C4-2B (cell line): ENCODE measurements at regions not wholly inside any gene's neighbourhood (a gene's known extent, or its start where the extent isn't known, plus 50 kb on each side); places are given as distances from the start of the nearest gene placed in this dataset.

Experiments used
- H3K27ac ChIP-seq: fragments of 450-650 bp; 2 replicates; pipeline ENCODE4 v1.5.1; 2017
- ZFX ChIP-seq: fragments of 450-650 bp; IDR thresholded peaks from 2 replicates; pipeline ENCODE4 v1.6.1; 2017
- TF ChIP-seq, protein P1 (sequence below): fragments of 450-650 bp; conservative IDR thresholded peaks from 2 replicates; pipeline ENCODE4 v1.5.1; 2017; ENCODE audit warnings: mild to moderate bottlenecking

DNA sequence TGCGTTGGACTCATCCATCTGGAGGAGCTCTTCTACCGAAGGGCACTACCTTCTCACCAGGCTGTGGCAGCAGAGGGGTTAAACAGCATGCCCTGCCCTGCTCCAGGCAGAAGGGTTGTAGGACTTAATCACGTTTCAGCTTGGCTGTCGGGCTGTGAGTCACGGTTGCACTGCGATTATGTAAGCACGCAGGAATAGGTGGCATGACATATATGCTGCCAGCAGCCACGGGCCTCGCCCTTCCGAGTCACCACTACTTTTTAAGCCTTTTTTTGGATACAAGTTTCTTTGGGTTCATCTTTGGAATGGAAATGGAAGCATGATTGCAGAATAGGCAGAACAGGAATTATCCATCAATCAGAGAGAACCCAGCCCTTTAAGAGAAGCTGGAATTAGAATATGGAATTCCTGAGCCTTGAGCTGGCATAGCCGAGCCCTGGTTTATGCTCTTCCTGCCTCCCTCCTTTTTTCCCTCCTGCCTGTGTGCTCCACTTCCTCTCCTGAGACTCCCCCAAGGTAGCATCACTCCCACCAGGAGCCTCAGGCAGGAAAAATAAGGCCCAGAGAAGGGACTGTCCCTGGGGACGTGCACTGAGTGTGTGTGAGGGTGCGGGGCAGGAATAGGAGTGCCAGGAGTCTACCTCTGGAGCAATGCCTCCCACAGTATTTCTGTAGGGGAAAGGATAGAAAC lies 86.8 kb downstream of the SEMA4F start:
- TF ChIP-seq ZFX, result no peak
- TF ChIP-seq, protein P1, sequence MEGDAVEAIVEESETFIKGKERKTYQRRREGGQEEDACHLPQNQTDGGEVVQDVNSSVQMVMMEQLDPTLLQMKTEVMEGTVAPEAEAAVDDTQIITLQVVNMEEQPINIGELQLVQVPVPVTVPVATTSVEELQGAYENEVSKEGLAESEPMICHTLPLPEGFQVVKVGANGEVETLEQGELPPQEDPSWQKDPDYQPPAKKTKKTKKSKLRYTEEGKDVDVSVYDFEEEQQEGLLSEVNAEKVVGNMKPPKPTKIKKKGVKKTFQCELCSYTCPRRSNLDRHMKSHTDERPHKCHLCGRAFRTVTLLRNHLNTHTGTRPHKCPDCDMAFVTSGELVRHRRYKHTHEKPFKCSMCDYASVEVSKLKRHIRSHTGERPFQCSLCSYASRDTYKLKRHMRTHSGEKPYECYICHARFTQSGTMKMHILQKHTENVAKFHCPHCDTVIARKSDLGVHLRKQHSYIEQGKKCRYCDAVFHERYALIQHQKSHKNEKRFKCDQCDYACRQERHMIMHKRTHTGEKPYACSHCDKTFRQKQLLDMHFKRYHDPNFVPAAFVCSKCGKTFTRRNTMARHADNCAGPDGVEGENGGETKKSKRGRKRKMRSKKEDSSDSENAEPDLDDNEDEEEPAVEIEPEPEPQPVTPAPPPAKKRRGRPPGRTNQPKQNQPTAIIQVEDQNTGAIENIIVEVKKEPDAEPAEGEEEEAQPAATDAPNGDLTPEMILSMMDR, result no peak
- no peak overlapping the region for H3K27ac ChIP-seq

DNA sequence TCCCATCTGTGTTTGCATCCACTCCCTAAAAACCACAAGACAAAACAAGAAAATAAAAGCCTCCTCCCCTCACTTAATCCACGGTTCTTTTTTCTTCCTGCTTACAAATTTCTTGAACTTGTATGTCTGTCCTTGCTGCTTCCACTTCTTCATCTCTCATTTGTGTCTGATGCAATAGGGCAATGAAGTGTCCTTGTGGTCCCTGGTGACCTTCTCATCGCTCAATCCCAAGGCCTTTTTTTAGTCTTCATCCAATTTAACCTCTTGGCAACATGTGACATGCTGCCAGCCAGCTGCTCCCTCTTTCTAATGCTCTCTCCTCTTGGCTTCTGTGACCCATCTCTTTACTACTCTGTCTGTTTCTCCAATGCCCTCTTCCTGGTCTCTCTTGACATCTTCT lies 87.6 kb downstream of the SEMA4F start:
- H3K27ac ChIP-seq, result no peak overlapping the region
- no peak for TF ChIP-seq ZFX
- TF ChIP-seq, protein P1, result no peak

DNA sequence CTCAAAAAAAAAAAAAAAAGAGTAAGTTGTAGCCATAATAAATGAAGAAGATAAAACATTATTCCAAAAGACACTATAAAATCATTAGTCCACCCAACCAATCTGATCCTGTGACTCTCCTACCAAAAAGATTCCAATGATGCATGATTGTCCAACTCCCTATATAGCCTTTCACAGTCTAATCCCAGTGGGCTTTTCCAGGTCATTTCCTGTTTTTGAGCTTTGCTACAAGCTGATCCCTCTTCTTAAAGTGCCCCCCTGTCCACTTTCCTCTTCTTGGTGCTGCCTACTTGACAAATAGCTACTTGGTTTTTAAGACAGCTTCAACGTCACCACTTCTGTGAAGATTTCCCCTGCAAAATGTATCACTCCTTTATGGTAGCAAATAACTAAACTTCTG lies 88.4 kb downstream of the SEMA4F start:
- TF ChIP-seq ZFX, result no peak
- TF ChIP-seq, protein P1, result no peak
- no peak overlapping the region for H3K27ac ChIP-seq

DNA sequence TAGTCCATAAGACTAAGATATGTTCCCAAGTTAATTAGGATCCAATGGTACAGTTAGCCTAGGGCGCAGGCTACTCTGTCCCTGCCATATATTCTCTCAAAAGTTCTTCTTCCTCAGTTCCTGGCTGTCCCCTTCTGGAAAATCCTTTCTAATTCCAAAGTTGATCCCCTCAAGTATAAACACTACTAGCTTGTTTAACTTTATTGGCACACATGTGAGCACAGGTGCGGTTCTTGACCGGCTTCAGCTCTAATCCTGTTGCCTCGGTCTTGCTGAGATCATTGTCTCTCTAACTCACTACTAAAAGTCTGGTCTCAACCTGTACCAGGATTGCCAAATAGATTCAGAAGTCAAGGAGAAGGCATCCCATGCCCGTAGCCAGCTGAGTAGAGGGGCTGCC lies 89.0 kb downstream of the SEMA4F start:
- no peak overlapping the region for H3K27ac ChIP-seq
- TF ChIP-seq, protein P1, result no peak
- TF ChIP-seq ZFX, result no peak

DNA sequence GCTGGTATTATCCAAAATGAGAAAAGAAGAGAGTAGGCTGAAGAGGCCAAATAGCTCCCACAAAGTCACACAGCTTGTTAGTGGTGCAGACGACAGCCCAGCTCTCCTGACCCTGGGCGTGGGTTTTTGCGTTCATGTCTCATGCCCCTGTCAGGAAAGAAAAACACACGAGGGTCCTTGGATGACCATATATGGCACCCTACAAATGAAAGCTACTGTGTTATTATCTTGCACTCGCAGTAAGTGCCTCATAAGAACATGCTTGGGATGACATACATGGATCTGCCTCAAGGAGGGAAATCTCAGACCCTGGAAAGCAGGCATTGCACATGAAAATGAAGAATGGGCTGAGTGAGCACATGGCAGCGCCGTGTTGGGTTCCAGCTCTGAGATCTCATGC lies 89.7 kb downstream of the SEMA4F start:
- TF ChIP-seq ZFX, result no peak
- TF ChIP-seq, protein P1, result no peak
- H3K27ac ChIP-seq, result no peak overlapping the region

DNA sequence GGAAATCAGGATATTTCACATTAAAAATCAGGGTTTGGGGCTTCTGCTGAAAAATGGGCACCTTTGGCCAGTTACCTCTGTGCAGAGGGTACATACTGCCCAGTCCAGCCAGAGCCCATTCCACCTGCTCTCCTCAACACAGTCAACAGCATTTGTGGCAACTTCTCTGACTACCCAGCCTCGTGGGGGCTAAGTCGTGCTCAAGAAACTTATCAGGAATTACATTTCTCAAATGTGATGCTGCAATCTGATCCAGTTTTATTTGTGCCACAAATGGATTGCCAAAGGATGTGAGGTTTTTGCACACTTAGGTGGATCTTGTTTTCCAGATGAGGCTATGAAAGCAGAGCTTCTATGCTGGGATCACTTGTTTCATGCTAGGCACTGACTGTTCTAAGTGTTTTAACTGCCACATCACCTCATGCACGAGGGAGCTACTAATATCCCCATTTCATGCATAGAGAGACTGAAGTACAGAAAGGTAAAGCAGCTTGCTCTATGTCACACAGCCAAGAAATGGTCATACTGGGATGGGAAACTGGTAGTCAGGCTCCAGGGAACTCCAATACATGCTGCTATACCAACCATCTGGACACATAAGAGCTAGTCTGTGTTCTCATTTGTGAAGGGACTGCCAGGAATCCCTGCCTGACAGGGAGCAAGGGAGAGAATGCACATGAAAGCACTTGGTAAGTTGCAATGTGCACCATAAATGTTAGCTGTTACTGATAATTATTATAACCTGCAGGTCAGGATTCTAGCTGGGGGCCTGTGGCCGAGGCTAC lies 89.0 kb upstream of the HK2 start:
- no peak overlapping the region for H3K27ac ChIP-seq
- TF ChIP-seq ZFX, result no peak
- TF ChIP-seq, protein P1, result no peak

DNA sequence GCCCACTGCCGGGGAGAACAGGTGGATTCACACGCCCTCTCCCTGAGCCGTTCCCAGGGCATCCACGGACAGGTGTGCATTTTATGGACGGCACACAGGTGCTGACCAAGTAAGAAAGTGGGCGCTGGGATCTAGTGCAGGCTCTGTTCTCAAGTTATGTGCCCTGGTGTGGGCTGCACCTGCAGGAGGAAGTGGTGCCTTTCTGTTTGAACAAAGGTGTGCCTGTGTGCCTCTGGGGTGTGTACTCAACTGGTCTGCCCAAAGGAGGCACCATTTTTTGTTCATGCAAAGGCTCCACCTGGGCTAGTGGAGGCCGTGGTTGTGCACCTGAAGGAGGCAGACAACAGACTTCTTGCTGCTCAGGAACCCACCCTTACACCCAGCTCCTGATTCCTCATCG lies 88.2 kb upstream of the HK2 start:
- TF ChIP-seq, protein P1, result no peak
- TF ChIP-seq ZFX, result no peak
- no peak overlapping the region for H3K27ac ChIP-seq
